Skin epidermis (tissue), 12 donors: ENCODE measurements at regions not wholly inside any gene's neighbourhood (a gene's known extent, or its start where the extent isn't known, plus 50 kb on each side); places are given as distances from the start of the nearest gene placed in this dataset.

Experiments used
- H3K27ac ChIP-seq, 21 experiments: fragments of 200-600 bp; sonication (generic) in 11 of 21; one replicate each; pipeline ENCODE4 v1.5.0; 2020; ENCODE audit warnings: mild to moderate bottlenecking in 3 of 21, inconsistent platforms in 2 of 21, moderate library complexity in 2 of 21
- H3K4me3 ChIP-seq, 7 experiments: fragments of 200-600 bp; sonication (generic) in 2 of 7; one replicate each; pipeline ENCODE4 v1.5.0; 2020; ENCODE audit warnings: inconsistent platforms in 2 of 7, mild to moderate bottlenecking in 2 of 7, moderate library complexity in 1 of 7

DNA sequence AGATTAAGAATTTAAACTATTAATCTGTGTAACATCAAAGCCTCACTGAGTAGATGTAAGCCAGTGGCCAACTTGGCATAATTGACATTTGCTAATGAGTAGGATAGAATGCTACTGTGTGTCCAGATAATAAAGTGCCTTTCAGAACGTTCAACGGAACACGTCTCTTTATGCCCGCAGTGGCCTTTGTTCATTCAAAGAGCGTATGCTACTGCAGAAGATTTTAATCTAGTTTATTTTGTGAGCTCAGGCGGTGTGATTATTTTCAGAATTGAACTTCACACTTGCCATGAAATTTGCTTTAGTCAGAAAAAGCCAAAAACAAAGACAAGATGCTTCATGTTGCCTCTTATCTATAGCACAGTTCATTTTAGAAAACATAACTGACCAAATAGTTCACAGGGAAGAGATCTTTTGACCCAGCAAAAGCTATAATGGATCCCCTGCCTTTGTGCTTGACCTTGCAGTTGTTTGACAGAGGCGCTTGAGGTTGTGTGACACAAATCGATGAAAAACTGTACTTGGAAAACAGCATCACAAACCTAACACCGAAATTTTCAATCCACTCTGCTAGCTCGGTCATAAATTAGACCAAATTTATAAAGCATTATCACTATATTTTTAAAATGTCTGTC, 530.9 kb upstream of the TYRP1 start:
- no peak overlapping the region for H3K27ac ChIP-seq
- H3K4me3 ChIP-seq, result no peak overlapping the region

DNA sequence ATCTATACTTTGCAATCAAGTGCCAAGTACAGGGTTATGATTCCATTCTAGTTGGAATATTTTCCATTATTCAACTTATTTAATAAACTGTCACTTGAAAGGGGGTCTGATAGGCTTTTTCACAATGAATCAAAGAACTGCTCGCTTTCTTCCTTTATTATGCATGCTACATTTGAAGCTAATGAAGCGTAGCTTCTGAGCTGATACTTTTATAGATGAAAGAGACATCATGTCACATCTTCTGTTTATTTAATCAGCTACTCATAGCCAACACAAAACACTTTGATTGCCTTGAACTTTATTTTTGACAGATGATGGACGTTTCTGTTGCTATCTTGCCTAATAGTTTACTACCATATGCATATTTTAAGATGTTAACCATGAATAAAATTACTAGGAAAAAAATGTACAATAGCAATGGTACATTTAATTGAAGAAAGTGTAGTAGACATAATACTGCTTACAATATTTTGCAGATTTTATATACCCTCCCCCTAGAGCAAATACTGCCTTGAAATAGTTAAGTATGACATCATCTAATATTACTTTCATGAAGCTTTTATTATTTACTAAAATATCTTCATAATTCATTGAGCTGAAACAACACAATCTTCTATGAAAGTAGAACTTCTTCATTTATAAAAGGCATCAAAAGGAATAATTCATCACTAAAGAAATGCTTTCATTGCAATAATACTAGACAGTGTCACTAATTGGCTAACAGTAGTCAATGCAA, 529.3 kb upstream of the TYRP1 start:
- Histone ChIP-seq H3K27ac (no peak overlapping the region), H3K4me3 (no peak overlapping the region)

DNA sequence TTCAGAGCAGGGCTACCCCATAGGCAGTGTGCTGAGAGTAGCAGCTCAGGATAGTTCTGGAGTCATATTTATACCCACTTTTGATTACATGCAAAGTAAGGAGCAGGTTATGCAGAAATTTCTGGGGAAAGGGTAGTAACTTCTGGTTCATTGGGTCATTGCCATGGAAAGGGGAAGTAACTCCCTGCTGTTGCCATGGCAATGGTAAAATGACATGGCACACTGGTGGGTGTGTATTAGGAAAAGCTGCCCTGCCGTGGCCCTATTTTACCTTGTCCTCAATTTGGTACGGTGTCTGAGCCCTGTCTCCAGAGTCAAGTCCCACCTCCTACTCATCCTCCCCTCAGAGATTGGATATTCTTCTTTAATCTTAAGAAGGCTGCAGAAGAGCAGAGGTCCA, 526.7 kb upstream of the TYRP1 start:
- Histone ChIP-seq H3K4me3 (no peak overlapping the region), H3K27ac (no peak overlapping the region)

DNA sequence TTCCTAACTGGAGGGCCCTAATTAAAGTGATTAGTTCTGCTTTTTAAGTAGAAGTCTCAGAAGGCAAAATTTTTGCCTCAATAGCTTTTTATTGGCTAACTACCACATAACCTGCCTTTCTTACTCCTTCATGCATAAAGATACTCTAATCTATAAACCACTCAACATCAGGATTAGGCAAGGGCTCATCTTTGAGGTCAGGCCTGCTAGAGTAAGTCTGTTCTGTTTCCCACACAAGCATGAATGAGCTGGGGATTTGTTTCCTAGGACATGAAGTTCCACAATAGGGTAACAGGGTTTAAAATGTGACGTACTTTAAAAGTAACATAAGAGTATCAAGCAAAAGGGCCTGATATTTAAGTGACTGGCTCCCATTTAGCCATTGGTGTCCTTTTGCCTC, 522.7 kb upstream of the TYRP1 start:
- Histone ChIP-seq H3K4me3 (no peak overlapping the region), H3K27ac (no peak overlapping the region)

DNA sequence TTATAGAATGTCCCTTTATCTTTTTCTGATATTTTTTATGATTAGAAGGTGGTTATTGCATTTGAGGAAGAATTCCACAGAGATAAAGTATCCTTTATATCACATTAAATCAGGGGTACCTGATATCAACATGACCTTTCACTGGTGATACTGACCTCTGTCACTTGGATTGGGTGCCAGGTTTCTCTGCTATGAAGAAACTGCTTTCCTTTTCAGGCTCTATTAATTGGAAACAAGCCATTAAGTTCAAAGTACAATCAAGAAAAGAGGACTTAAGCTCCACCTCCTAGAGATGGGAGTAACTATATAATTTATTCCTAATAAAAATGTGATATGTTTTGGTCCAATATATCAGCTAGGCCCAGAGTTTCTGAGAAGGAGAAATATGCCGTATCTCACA, 514.6 kb upstream of the TYRP1 start:
- no peak overlapping the region for H3K27ac ChIP-seq
- H3K4me3 ChIP-seq, result no peak overlapping the region

DNA sequence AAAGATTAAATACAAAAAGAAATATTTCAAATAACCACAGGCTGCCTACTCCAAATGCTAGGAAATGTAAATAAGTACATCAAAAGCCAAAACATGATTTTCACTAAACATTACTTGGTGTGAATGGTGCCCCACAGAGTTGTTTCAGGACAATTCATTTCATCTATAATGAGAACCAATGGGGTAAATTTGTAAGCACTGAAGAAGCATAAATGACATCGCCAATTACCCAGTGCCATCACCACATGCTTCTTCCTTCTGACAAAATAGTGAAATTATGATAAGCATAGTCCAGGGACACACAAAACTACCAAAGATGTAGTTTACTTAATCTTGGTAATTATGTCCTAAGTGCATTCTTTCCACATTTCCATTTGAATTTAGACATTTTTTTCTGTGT, 510.4 kb upstream of the TYRP1 start:
- no peak overlapping the region for H3K4me3 ChIP-seq
- no peak overlapping the region for H3K27ac ChIP-seq

DNA sequence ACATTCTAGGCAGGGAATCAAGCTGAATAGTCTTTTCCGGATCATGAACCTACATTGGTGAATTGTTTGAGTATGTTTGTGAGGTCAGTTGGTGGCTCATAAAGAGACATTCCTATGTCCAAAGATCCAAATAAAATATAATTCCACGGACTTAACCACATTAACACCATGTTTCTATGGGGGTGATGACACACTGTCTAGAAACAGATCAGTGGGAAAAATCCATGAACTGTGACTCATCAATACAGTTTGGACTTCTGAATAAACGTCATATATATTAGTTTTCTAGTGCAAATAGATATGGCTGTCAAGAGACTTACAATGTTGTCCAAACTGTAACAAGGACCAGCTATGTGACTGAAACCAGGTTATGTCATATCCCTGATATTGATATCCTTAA, 509.9 kb upstream of the TYRP1 start:
- Histone ChIP-seq H3K4me3 (no peak overlapping the region), H3K27ac (no peak overlapping the region)

DNA sequence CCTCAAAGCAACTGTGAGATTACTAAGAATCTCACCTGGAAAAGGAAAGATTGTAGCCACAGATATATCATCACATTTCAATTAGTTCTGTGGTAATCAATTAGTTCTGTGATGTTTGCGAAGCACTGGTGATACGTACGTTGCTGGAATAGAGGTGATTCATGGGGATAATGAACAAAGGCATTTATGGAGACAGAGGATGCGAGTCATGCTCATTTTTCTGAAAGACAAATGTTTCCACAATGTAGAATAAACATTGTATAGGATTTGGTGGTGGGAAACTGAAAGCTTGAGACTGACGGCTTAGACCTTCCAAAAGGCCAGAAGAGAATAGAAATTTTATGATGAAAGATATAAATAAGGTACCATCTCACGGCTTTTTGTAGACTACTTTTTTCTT, 507.3 kb upstream of the TYRP1 start:
- Histone ChIP-seq H3K4me3 (no peak overlapping the region), H3K27ac (no peak overlapping the region)

DNA sequence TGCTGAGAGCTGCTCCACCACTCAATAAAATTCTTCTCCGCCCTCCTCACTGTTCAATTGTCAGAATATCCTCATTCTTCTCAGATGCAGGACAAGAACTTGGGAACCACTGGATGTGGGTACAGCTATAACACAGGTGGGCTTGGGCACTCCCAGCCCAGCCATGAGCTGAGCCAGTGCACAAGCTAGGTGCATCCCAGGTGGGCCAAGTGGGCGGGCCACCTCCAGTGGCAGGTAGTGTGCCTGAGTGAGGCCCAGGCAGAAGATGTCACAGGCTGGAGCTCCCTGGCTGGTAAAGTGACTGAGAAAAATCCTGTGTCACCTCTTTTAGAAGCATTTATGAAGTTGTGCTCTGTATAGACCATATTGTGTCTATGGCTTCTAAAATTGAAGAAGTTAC, 501.6 kb upstream of the TYRP1 start:
- Histone ChIP-seq H3K27ac (no peak overlapping the region), H3K4me3 (no peak overlapping the region)

DNA sequence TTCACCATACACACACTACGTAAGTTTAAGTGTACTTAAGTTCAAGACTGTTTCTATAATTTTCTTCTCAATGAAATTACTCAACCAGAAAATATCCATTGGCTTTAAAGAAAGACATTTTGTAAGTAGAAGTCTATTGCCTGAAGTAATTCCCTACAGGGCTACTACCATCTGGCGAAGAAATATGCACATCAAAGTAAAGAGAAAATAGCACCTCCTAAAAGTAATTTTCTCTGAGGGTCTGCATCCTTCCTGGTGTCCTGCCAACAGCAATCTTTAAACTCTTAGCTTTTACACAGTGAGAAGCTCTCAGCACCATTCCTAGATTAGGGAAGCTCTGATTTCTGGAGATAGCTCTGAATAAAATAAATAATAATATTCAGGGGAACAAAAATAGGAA, 498.5 kb upstream of the TYRP1 start:
- Histone ChIP-seq H3K4me3 (no peak overlapping the region), H3K27ac (no peak overlapping the region)

DNA sequence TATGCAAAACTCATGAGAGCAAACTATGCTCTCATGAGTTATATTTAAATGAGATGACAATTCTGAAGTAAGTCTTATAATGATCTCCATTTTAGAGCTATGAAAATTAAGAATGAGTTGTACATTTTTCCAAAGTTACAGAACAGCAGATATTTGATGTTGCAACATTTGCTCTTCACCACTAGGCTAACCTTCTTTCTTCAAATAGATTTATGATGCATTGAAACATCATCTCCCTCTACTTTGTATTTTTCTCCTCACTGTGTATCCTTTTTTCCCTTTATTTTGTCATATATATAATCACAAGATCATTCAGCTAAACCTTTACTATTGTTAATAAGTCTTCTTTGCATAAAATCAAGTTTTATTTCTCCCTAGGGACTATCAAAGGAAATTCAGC, 497.7 kb upstream of the TYRP1 start:
- Histone ChIP-seq H3K4me3 (no peak overlapping the region), H3K27ac (no peak overlapping the region)

DNA sequence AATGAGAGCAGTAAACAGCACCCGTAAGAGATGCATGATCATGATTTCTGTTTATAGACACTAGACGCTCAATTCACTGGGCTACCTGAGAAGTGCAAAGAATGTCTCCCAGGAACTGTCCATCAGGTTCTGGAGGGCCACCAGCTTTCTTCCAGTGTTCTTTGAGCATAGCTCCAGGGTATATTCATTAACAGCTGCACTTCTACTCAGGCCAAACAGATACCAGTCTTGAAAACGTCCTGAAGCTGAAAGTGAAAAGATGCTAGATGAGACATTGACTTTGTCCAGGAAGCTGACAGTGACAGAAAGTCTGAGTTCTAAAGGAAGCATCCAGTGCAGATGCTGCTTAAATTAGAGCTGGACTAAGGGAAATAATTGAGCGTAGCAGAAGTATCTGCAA, 488.7 kb upstream of the TYRP1 start:
- no peak overlapping the region for H3K27ac ChIP-seq
- no peak overlapping the region for H3K4me3 ChIP-seq

DNA sequence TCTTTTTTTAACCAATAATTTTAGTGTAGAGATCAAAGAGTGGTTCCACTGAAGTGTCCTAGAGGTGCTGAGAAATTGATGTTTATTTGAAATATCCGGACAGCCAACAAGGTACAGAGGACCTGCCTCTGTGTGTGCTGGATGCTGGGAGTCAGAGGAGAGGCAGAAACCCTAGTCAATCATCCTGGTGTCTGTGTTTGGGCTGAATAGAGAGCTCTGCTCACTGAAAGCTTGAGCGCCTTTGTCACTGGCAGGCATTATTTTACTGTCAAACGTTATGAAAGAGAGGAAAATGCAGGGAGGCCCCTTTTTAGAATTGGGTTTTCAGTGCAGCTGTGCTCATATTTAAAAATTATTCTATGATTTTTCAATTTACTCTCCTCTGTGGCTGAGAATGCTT, 480.3 kb upstream of the TYRP1 start:
- Histone ChIP-seq H3K27ac (no peak overlapping the region), H3K4me3 (no peak overlapping the region)

DNA sequence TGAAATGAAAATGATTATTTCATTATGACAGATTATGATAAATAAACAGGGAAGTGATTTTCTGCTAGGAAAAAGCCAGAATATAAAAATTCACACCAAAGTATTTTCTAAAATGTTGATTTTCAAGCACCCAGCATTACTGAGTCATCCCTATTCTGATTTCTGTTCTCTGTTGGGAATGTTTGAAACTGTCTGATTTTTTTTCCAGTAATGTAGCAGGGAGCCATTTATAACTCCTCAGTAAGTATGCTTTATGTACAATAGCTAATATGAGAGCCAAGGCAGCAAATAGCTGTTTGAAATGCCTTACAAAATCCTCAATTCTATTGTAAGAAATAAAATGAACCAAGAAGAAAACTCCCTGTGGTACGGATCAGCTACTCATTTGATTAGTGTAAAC, 471.7 kb upstream of the TYRP1 start:
- H3K4me3 ChIP-seq, result no peak overlapping the region

DNA sequence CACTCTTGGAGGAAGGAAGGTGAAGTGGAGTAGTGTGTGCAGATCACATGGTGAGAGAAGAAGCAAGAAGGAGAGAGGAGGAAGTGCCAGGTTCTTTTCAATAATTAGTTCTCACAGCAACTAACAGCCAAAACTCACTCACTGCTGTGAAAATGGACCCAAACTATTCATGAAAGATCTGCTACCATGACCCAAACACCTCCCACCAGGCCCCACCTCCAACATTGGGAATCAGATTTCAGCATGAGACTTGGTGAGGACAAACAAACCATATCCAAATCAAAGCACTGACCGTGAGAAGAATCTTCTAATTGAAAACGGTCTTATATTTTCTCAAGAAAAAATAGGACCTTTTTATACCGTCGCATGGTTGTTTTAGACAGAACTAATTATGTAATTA, 468.7 kb upstream of the TYRP1 start:
- Histone ChIP-seq H3K4me3 (no peak overlapping the region), H3K27ac (no peak overlapping the region)

More for the DNA sequence above, 471.7 kb upstream of the TYRP1 start:
- no peak overlapping the region for H3K27ac ChIP-seq

DNA sequence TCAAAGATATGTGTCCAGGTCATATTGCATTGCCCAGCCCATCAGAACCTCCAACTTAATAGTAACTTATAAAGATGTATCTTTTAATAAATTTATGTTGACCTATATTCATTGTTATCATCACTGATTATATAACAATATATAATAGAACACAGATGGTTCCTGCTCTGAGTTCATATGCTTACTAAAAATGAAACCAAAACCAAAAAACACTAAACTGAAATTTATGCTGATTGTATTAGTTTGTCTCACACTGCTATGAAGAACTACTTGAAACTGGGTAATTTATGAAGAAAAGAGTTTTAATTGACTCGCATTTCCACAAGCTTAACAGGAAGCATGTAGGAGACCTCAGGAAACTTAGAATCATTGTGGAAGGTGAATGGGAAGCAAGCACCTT, 462.5 kb upstream of the TYRP1 start:
- H3K27ac ChIP-seq, result no peak overlapping the region
- no peak overlapping the region for H3K4me3 ChIP-seq

DNA sequence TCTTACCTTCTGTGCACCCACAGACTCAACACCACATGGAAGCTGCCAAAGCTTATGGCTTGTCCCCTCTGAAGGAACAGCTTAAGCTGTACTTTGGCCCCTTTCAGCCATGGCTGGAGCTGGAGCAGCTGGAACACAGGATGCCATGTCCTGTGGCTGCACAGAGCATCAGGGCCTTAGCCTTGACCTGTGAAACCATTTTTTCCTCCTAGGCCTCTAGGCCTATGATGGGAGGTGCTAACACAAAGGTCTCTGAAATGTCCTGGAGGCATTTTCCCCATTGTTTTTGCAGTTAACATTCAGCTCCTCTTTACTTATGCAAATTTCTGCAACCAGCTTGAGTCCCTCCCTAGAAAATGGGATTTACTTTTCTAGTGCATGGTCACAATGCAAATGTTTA, 461.4 kb upstream of the TYRP1 start:
- Histone ChIP-seq H3K27ac (no peak overlapping the region), H3K4me3 (no peak overlapping the region)

DNA sequence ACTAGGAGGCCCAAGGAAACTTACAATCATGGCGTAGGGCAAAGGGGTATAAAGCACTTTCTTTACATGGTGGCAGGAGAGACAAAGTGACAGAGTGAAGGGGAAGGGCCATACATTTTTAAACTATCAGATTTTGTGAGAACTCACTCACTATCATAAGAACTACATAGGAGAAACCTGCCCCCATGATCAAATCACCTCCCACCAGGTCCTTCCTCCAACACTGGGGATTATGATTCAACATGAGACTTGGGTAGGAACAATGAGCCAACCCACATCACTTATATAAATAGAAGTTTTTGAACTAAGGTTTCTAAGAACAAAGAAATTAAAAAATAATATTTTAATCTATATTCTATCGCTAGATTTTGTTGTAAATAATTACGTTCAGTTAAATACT, 460.3 kb upstream of the TYRP1 start:
- no peak overlapping the region for H3K4me3 ChIP-seq
- H3K27ac ChIP-seq, result no peak overlapping the region

DNA sequence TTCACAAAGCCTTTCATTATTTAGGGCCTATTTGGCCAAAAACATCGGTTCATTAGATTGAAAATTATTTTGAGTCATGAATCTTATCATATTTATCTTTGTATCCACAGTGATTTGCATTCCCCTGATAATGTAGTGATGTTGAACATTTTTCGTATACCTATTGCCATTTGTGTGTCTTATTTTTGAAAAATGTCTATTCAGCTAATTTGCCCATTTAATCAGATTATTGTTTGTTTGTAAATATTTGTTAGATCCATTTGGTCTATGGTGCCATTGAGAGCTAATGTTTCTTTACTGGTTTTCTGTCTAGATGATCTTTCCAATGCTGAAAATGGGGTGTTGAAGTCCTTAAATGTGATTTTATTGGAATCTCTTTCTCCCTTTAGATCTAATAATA, 439.2 kb upstream of the TYRP1 start:
- Histone ChIP-seq H3K4me3 (no peak overlapping the region), H3K27ac (no peak overlapping the region)

DNA sequence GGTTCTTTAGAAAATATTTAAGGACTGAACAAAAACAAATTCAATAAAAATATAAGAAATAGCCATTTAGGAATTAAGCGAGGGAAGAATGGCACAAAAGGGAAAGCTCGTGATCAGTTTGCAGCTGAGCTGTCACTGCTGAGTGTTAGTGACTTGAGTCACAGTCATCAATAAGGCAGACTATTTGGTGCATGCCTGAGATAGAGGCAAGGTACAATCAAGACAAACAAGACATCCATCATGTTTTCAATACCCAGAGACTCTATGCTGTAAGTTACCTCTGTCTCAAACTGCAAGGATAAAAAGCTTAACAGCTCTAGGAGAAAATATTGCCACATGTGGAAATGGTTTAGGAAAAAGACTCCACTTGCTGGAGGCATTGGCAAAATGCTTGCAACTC, 426.4 kb upstream of the TYRP1 start:
- no peak overlapping the region for H3K4me3 ChIP-seq

DNA sequence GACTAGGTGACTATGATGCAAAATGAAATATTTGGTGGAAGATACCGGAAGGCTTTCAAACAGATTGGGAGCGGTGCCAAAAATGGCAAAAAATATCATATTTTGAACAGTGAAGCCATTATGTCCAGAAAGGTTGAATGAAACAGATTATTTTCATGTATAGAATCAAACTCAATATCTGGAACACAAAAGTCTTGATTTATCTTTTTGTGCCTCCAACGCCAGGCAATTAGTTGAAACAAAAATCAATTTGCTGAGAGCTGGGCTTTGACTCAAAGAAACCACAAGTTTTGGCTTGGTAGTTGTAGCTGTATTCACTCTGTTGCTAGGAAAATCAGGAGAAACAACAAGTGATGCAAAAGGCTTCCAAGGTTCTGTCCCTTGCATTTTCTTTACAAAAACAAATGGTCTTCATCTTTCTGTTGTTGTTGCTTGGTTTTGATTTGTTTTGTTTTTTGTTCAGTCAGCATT, 421.7 kb upstream of the TYRP1 start:
- no peak overlapping the region for H3K4me3 ChIP-seq
- H3K27ac ChIP-seq, result no peak overlapping the region

More for the DNA sequence above, 426.4 kb upstream of the TYRP1 start:
- H3K27ac ChIP-seq, result no peak overlapping the region
